ENCODE measurements at regions not wholly inside any gene's neighbourhood (a gene's known extent, or its start where the extent isn't known, plus 50 kb on each side); places are given as distances from the start of the nearest gene placed in this dataset.

DNA sequence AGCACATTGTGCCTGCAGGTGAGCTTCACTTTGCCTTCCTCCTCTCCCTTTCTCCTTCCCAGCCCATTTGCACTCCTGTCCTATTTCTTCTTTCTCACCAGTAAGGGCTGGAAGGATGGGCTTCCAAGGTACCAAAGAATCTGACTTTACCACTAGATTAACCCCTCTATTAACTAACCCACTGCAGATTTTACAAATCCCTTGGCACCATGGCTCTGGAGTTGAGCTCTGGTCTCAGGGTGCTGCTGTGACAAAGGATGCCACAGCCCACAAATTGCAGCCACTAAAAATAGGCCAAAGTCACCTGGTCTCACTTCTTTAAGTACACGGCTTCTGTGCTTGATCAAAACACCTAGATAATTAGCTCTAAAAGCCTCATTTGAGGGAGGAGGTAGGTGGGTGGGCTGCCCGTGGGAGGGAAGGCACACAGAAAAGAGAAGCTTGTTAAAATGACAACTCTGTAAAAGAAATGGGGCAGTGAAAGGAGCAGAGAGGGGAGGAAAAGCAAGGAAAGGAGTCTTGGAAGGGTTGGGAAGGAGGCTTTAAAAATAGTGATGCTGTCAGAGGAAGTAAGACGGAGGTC lies 327.4 kb downstream of the DRD1 start:
- DNase-seq (ENCODE audit: low read depth in 1 of 2, low spot score in 1 of 2) = no peak

DNA sequence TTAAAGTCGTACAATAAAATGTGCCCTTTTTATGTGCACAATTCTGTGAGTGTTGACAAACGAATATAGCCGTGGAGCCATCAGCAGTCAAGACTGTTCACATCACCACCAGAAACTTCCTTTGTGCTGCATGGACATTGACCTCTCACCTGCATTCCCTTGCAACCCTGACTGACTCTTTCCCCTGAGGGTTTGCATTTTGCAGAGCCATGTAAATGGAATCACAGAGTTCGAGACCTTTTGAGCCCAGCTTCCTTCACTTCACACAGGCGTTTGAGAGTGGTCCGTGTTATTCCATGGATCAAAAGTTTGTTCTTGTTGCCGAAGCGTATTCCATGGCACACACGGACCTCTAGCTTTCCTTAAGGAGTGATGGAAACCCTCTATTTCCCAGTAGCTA lies 328.2 kb downstream of the DRD1 start:
- DNase-seq (ENCODE audit: low read depth in 1 of 2, low spot score in 1 of 2) = no peak

DNA sequence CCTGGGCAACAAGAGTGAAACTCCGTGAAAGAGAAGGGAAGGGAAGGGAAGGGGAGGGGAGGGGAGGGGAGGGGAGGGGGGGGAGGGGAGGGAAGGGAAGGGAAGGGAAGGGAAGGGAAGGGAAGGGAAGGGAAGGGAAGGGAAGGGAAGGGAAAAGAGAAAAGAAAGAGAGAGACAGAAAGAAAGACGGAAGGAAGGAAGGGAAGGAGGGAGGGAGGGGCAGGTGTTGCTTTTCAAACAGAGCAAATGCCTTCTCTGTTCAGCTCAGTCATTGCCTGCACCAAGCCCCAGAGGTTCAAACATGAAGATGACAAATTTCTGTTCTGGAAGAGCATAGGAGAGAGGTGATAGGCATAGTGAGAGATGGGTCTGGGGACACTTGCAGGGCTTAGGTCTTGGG lies 330.0 kb downstream of the DRD1 start:
- no peak for DNase-seq (ENCODE audit: low read depth in 1 of 2, low spot score in 1 of 2)

DNA sequence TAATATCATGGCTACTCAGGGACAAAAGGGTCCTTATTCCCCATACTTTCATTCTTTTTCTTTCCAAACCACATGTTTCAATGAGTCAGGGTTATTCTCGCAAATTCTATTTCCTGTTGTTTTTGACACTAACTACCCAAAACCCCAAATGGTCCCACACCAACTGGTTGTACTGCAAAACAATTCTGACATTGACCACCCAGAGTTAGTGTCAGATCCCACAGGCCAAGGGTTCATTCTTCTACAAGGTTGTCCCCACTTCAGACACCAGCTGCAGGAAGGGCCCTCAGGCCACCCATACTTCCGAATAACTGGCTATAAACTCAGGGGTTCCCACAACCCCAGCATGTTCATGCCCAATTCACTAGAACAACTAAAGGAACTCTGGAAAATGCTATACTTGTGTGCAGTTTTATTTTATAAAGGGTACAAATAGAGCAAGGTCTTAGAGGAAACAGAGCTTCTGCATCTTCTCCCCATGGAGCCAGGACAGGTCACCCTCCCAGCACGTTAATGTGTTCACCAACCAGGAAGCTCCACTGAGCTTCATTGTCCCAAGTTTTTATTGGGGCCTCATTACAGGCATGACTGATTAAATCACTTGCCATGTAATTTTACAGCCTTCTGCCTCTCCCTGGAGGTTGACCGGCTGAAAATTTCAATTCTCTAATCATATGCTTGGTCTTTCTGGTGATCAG lies 334.8 kb downstream of the DRD1 start:
- DNase-seq (ENCODE audit: low read depth in 1 of 2, low spot score in 1 of 2) = no peak

DNA sequence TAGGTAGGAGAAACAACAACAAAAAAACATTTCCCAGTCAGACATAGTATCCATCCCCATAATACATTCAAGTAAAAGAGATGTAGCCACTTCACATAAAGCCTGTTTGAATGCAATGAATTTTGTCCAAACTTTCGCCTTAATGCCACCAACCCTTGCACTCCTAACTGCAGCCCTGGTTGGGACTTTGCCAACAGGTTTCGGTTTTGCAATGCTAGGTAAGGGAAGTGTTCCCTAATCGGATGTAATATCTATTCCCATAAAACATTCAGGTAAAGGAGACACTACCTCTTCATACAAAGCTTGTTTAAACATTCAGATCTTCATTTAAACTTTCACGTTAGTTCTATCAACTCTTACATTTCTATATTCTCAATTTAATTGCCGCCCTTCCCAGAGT lies 336.1 kb downstream of the DRD1 start:
- DNase-seq (ENCODE audit: low read depth in 1 of 2, low spot score in 1 of 2) = no peak

DNA sequence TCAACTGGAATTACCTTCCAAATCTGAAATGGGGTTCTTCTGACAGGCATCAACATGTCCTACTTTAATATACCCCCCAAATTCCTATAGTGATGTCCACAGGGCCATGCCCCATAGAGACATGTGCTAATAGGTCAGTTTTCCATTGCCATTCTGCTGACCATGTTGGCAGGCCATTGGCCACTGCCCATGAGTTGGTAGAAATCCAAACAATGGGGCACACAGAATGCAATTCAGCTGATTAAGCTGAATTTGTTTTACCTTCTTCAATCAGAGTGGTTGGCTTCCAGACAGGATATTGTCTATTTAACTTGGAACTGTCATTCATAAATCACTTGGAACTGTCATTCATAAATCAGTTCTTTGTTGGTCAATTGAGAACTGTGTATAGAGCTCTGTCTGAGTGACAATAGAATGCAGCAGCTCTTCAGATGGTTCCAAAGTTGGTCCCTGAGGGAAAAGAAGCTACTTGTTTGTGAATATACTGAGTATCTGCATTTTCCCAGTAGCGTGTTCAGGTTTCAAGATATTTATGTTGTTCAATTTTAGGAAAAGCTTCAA lies 336.9 kb downstream of the DRD1 start:
- no peak for DNase-seq (ENCODE audit: low read depth in 1 of 2, low spot score in 1 of 2)

DNA sequence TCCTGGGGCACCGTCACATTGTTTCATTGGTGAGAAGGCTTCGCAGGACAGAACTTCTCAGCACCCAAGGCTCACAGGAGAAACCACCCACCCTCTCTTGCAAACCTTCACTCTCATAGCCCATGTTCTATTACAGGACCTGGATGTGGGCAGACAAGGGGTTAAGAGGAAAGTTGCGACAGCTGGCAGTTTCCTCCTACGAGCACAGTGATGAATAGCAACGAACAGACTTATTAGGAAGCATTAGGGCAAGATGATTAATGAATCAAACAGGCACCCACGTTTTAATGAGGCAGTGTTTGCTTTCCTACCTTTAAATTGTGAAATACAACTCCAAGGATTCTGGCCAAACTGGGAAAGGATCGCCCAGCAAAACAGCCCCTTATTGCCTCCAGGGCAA lies 339.3 kb downstream of the DRD1 start:
- no peak for DNase-seq (ENCODE audit: low read depth in 1 of 2, low spot score in 1 of 2)

DNA sequence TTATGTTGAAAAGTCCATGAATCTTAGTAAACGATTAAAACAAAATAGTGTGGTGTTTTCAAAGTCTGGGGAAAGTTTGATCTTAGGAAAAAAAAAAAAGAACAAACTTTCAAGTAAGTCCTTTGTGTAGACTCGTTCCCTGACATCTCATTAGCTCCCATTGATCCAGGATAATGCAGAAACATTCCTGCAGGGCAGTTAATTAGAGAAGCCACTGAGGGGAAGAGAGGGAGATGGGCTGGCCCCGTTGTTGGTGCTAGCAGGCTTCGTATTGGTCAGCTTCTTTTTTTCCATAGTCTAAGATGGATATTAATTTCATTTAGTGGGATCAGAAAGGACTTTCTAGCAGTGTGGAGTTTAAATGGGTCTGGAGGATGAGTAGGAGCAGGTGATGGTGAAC lies 340.2 kb downstream of the DRD1 start:
- no peak for DNase-seq (ENCODE audit: low read depth in 1 of 2, low spot score in 1 of 2)

DNA sequence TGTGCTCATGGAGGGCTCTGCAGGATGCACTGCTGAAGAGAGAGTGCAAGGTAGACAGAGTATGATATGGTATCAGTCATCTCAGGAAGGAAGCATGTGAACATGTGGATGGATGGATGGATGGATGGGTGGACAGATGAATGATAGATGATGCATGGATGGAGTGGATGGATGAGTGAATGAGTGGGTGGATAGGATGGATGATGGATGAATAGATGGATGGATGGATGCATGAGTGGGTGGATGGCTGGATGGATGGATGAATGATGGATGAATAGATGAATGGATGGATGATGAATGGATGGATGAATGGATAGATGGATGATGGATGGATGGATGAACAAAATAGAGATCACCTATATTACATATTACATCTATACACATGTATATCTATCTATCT lies 341.3 kb downstream of the DRD1 start:
- no peak for DNase-seq (ENCODE audit: low read depth in 1 of 2, low spot score in 1 of 2)

DNA sequence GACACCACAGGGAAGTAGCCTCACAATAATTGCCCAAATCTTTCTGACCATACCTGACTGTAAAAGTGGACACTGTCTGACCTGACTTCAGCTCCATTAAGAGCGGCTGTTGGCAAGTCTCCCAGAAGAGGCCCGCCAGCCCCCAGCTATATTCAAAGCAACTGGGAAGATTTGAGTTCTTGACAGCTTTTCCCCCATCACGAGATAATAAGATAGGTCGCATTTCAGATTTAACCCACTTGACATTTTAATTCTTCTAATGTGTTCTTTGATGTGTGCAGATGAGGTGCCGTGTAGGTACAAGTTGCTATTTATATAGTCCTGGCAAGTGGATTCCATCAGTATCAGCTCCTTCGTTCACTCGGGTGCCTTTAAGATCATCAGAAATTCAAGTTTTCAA lies 345.7 kb downstream of the DRD1 start:
- DNase-seq (ENCODE audit: low read depth in 1 of 2, low spot score in 1 of 2) = no peak

DNA sequence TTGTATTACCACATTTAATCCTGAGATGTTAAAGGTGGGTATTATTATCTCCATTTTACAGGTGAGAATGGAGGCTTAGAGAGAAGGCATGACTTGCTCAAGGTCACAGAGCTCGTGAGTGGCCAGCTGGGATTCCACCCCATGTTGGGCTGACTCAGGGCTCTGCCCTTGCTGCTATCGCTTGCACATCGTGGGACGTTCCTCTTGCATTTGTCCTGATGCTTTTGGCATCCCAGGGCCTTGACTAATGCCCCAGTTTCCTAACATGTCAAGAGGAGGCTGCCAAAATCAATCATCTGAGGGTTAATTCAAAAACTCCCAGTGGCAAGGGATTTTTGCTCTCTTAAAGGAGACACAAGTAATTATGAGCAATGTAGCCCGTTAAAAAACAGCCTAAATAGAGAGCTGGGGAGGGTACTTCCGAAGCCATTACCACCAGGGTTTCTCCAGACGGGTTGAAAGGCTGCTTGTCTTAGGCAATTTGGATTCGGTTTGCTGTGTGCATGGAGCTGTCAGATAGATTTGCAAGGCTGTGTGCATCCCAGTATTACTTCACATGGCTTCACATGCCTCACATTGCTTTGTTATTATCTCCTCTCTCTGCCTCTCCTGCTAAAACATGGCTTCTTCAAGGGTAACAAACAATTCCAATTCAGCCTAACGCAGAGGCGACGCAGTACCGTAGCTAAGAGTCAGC lies 347.4 kb downstream of the DRD1 start:
- no peak for DNase-seq (ENCODE audit: low read depth in 1 of 2, low spot score in 1 of 2)

DNA sequence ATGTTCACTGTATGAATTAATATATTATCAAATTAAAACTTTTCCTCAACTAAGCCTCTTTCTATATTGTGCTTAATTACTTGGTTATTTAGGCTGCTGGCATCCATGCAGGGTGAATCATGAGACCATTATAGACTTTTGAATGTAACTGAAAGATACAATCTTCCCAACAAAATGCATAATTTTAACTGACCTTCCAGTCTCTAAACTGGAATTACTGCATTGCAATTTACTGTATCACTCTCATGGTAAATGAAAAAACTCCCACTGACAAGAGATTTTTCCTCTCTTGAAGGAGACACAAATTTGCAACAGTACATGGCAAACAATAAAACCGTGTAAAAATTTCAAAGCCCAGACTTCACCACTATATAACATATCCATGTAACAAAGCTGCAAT lies 349.5 kb downstream of the DRD1 start:
- no peak for DNase-seq (ENCODE audit: low read depth in 1 of 2, low spot score in 1 of 2)

DNA sequence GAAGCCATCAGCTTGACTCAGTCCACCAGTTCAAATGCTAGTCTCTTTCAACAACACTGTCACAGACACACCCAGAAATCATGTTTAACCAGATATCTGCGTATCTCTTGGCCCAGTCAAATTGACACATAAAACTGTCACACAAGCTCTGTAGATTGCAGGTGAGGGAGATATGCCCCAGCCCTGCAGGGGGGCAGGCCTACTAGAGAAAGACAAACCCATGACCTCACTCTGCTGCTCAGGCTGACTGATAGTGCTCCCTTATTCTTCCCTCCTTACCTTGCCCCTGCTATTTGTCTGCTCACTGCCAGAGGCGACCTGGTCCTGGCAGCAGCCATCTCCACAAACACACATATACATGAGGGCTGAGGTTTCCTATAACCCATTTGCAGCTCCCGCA lies 351.3 kb downstream of the DRD1 start:
- DNase-seq (ENCODE audit: low read depth in 1 of 2, low spot score in 1 of 2) = no peak

DNA sequence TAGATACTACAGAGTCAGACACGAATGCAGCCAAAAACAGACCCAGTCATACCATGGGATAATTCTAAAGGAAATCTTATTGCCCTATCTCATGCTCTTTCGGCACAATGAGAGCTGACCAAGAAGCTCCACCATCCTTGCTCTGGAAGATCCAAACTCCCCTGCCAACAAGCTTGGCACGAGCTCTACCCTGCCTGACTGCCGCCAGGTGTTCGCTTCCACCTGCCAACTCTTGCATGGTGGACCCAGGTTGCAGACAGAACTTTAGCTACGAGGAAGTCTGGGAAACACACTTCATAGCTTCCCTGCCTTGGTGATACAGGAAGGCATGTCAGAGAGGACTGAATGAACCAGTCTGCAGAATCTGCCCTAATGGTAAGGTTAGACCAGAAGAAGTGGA lies 355.0 kb downstream of the DRD1 start:
- DNase-seq (ENCODE audit: low read depth in 1 of 2, low spot score in 1 of 2) = no peak

DNA sequence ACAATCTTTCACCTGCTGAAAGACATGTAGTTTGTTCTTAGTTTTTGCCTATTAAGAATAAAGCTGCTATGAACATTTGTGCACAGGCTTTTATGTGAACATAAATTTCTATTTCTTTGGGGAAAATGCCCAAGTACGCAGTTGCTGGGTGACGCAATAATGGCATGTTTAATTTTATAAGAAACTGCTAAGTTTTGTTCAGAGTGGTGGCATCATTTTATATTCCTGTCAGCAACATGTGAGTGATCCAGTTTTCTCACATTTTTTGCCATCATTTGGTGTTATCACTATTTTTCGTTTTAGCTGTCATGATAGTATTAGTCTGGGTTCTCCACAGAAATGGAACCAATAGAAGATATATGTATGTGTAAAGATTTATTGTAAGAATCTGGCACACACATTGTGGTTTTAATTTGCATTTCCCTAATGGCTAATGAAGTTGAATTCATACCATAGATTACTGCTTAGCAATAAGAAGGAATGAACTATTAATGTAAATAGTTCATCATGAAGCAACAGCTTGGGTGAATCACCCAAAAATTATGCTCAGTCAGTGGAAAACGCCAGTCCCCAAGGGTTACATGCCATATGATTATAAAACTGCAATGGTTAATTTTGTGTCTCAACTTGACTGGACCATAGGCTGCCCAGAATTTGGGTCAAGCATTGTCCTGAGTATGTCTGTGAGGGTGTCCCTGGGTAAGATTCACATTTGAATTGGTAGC lies 358.6 kb downstream of the MSX2 start:
- DNase-seq (ENCODE audit: low read depth in 1 of 2, low spot score in 1 of 2) = no peak

DNA sequence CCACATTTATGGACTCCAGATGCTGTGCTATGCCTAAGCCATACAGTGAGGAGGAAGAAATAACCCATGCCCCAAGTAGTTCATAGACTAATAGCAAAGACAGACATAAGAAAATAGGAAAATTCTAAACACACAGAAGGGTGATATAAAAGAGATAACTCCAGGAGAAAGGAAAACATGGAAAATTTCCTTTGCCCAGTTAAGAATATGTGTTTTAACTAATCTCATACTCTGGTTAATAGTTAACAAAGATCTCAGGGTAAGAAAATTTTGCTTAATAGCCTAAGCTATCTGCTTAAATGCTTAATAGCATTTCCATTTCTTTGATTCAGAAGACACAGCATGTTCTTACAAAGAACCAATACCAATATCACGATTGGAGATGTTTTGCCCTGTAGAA lies 358.0 kb downstream of the MSX2 start:
- no peak for DNase-seq (ENCODE audit: low read depth in 1 of 2, low spot score in 1 of 2)

DNA sequence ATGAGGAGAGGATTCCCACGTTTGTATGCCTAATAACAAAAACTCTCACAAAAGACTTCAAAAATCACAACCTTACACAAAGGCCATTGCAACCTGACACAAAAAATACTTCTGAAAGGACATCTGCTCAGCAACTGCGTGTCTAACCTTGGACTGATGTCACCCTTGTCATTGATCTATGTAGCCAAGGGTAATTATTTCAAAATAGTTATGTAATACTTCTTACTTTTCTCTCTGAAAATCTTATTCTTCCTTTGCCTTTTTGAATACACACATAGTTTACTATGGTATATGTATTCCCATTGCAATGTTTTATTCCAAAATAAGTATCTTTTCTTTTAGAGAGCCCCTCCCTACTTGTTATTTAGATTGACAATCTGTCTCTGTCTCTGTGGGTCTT lies 355.3 kb downstream of the MSX2 start:
- DNase-seq (ENCODE audit: low read depth in 1 of 2, low spot score in 1 of 2) = no peak

DNA sequence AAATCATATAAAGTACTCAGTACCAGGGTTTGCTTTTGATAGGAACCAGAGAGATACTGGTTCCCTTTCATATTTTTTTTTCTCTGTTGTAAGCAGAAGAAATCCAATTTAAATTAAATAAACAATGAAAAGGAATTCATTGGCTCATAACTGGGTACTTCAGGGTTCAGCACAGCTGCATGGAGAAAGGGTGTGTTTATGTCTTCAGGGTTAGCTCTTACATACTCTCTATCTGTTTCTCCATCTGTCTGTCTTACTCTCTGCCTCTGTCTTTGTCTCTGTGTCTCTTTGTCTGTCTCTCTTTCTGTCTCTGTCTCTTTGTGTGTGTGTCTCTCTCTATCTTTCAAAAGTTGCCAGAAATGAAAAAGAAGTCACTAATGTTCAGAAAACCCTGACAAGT lies 345.9 kb downstream of the MSX2 start:
- no peak for DNase-seq (ENCODE audit: low read depth in 1 of 2, low spot score in 1 of 2)

DNA sequence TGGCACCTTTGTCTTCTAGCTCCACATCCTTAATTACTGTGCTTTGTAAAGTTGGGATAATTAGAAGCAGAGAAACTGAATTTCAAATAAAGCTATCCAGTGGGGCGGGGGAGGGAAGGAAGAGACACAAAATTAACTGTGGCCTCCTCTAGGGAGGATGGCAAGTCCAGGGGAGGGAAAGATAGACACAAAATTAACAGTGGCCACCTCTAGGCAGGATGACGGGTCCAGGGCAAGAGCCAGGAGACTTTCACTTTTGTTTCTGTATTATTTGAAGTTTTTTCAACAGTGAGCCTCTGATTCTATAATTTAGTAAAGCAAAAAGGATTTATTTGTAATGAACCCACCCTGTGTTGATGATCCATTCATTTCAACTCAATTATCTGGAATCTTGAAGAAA lies 335.9 kb downstream of the MSX2 start:
- no peak for DNase-seq (ENCODE audit: low read depth in 1 of 2, low spot score in 1 of 2)

DNA sequence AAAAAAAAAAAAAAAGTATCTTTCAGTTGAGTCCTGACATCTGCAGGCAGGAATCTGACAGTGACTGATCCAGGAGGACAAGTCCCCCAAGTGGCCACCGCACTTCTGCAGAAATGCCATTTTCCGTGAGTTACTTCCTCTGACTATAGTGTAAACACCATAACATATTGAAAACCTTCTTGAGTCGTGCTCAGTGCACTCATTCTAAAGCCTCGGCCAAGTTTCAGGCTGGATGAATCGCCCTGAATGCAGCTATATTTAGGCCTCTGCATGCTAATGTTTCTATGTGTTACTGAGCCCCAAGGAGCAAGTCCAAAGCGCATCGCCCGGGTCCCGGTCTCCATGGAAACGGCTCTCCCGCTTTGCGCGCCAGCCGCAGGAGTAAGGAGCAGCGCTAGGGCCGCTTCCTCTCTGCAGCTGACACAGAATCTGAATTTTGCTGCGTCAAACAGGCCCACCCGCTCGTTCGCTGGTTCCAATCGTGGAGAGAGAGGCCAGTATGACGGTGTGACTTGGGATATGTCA lies 335.4 kb downstream of the MSX2 start:
- DNase-seq (ENCODE audit: low read depth in 1 of 2, low spot score in 1 of 2) = no peak

DNA sequence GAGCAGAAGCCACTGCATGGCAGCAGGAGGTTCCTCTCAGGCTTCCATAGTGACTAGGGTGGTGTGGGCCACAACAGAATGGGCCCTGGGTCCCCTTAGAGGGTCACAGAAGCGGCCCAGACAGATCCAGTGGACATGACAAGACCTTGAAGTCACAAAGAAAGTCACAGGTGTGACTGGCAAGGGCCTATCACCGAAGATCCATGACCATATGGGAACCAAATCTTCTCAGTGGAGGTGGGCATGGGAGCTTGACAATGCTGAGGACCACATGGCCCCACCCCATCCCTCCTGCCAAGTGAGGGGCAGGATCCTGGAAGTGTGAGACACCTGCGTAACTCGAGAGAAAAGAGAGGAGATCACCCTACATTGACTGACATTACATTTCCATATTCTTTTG lies 332.4 kb downstream of the MSX2 start:
- DNase-seq (ENCODE audit: low read depth in 1 of 2, low spot score in 1 of 2) = no peak

DNA sequence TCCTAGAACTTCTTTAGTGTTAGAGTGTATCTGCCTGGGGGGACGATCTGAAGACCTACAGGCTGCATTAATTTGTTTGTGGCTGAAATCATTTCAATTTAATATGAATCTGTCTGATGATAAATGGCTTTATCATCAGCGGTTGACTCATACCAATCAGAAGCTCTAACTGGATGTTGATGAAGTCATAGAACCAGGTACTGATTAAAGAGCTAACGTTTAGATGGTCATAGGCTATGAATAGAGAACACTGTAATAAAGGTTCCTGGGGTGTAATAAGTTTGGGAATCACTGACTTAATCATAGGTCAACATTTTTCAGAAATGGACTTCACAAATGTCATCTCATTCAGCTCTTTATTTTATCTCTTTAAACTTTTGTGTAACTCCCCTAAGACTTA lies 329.9 kb downstream of the MSX2 start:
- no peak for DNase-seq (ENCODE audit: low read depth in 1 of 2, low spot score in 1 of 2)

All from stimulated activated CD4-positive, alpha-beta T cell treated with anti-CD3 and anti-CD28 coated beads, Interleukin-15, amount 100 ng/mL, for 1 hour (primary cell).